ENCODE measurements at regions not wholly inside any gene's neighbourhood (a gene's known extent, or its start where the extent isn't known, plus 50 kb on each side); places are given as distances from the start of the nearest gene placed in this dataset.

DNA sequence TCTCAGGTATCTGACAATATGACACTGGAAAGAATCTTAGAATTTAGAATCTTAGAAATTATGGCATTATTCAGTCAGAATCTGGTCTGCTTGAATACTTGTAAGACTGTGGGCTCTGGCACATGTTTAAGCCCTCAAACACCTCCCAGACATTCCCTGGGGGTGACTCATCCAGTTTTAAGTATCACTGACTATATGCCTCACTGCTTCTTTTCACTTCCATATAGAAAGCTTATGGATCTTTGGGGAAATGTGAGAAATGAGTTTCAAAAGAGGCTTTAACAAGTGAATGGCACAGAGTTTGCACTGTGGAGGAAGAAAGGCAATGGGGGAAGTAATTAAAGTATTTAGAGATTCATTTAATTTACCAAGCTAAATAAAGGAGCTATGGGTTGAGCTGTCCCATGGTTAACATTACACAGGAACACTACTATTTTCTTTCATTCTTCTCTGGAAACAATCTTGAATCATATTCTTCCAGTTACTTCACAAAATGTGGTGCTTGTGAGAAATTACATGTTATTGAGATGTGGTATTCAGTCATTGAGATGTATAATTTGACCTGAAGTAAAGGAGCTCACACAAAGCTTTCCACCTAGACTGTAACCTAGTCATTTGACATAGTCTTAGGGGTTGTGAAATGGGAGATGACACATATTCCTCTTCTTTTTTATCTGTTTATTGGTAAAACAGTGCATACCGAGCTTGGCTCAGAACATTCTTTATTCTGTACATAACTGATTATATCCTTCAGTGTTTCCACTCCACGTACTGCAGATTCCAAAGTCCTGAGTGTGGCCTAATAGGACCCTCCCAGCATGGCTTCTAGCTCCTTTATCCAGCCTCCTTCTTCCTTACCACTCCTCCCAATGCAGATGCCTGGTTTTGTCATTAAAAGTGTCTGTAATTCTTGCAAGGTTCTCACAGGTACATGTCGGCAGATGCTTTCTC is 544.6 kb upstream of the NECTIN3 start:
- ChIA-PET POLR2A (no interaction called here), RAD21 (ENCODE audit: unreplicated experiment) (no interaction called here), SMC1A (ENCODE audit: uncharacterized antibody, unreplicated experiment) (interaction anchor here (1.0 kb wide), 1 partner anchor 540 kb away, joined by 4 read pairs; no protein-coding TSS in a partner anchor), CTCF (interaction anchor here (0.6 to 1.0 kb wide), 2 partner anchors 13 to 677 kb away, joined by 3 read pairs; no protein-coding TSS in a partner anchor)
- WGBS (ENCODE audit: insufficient coverage, insufficient replicate concordance, low lambda C conversion rate, missing lambda C conversion rate), result 16% methylated on average over 3 of the region's 3 CpGs
- intact Hi-C loops (cut with micrococcal nuclease; ENCODE audit: unreplicated experiment), result no loop called here
- Histone ChIP-seq H3K4me3 (no peak overlapping the region), H3K9me3 (replicated peaks; ENCODE audit: control insufficient read depth, insufficient read depth, low read length) (no peaks in the 10 kb centered on the region), H3K4me2 (ENCODE audit: control insufficient read depth, insufficient read depth) (no peak overlapping the region), H3K36me3 (ENCODE audit: control insufficient read depth in 2 of 2, insufficient read depth in 2 of 2, low read length in 1 of 2) (no peaks in the 10 kb centered on the region), H3K4me1 (ENCODE audit: control insufficient read depth, insufficient read depth, low read length) (no peaks in the 10 kb centered on the region), H3K79me2 (ENCODE audit: control insufficient read depth, insufficient read depth, low read length) (no peaks in the 10 kb centered on the region), H3K27me3 (replicated peaks in 1 of 2; ENCODE audit: control insufficient read depth in 2 of 2, insufficient read depth in 2 of 2, low read length in 1 of 2) (no peaks in the 10 kb centered on the region), H3K27ac (ENCODE audit: control insufficient read depth, insufficient read depth) (no peak overlapping the region), H2AFZ (ENCODE audit: control insufficient read depth, low read depth, low read length) (no peak overlapping the region), H4K20me1 (ENCODE audit: control insufficient read depth, insufficient read depth) (no peaks in the 10 kb centered on the region), H3K9ac (ENCODE audit: control insufficient read depth, insufficient read depth, low read length) (no peak overlapping the region)
- no TSS peak for BruUV-seq (replicated peaks)
- no peak for DNase-seq (ENCODE audit: low read depth, low spot score)
- in situ Hi-C loops (cut with MboI), result no loop called here
- TF ChIP-seq MYC (IDR thresholded peaks at IDR 0.05; ENCODE audit: insufficient read depth, insufficient read length, insufficient replicate concordance, low read length, severe bottlenecking) (no peak), PRDM15 (CRISPR knock-in tag; IDR thresholded peaks at IDR 0.05) (no peak), HDGF (IDR thresholded peaks at IDR 0.05) (no peak)
- ATAC-seq, result no peak
- FAIRE-seq, result no peak

Data from GM12878 (cell line).